H9 (cell line): ENCODE measurements at regions not wholly inside any gene's neighbourhood (a gene's known extent, or its start where the extent isn't known, plus 50 kb on each side); places are given as distances from the start of the nearest gene placed in this dataset.

Experiments
- DNase-seq: peaks from one replicate; pipeline ENCODE4 v3.0.0-alpha.2; 2017
- H2AFZ ChIP-seq: one replicate; pipeline ENCODE4 v1.6.1; 2013; ENCODE audit warnings: mild to moderate bottlenecking, low read length, control low read depth, moderate library complexity
- H2AK5ac ChIP-seq: 2 replicates; pipeline ENCODE4 v1.6.1; 2013; ENCODE audit warnings: low read length, control low read depth, mixed read lengths; ENCODE audit not compliant: insufficient read length
- H2BK120ac ChIP-seq: one replicate; pipeline ENCODE4 v1.6.1; 2013; ENCODE audit warnings: low read depth, mild to moderate bottlenecking, low read length, control low read depth, inconsistent platforms; ENCODE audit not compliant: poor library complexity, severe bottlenecking
- H2BK12ac ChIP-seq: 2 replicates; pipeline ENCODE4 v1.6.1; 2013; ENCODE audit warnings: low read length, control low read depth, mixed read lengths, low read depth; ENCODE audit not compliant: insufficient read length
- H2BK15ac ChIP-seq: 2 replicates; pipeline ENCODE4 v1.6.1; 2013; ENCODE audit warnings: low read depth, low read length, control low read depth
- H2BK20ac ChIP-seq: one replicate; pipeline ENCODE4 v1.6.1; 2013; ENCODE audit warnings: low read depth, mild to moderate bottlenecking, low read length, control low read depth, inconsistent platforms; ENCODE audit not compliant: poor library complexity, severe bottlenecking
- H2BK5ac ChIP-seq: 2 replicates; pipeline ENCODE4 v1.6.1; 2013; ENCODE audit warnings: low read length, control low read depth, mixed read lengths; ENCODE audit not compliant: insufficient read length
- H3K14ac ChIP-seq: 2 replicates; pipeline ENCODE4 v1.6.1; 2013; ENCODE audit warnings: low read length, control low read depth; ENCODE audit not compliant: insufficient read depth
- H3K18ac ChIP-seq: 2 replicates; pipeline ENCODE4 v1.6.1; 2013; ENCODE audit warnings: low read depth, mild to moderate bottlenecking, mixed read lengths, low read length, control low read depth; ENCODE audit not compliant: insufficient read length
- H3K23ac ChIP-seq: 2 replicates; pipeline ENCODE4 v1.6.1; 2013; ENCODE audit warnings: low read length, control low read depth, mixed read lengths, low read depth; ENCODE audit not compliant: insufficient read length
- H3K23me2 ChIP-seq: 2 replicates; pipeline ENCODE4 v1.6.1; 2013; ENCODE audit warnings: low read depth, mild to moderate bottlenecking, mixed read lengths, low read length, control low read depth; ENCODE audit not compliant: insufficient read length, poor library complexity, severe bottlenecking
- H3K27ac ChIP-seq: 2 replicates; pipeline ENCODE4 v1.5.1; 2013; ENCODE audit warnings: low read length, control low read depth, mixed read lengths, low read depth; ENCODE audit not compliant: insufficient read length
- H3K27me3 ChIP-seq: 2 replicates; pipeline ENCODE4 v1.6.1; 2013; ENCODE audit warnings: low read length, control low read depth, inconsistent platforms; ENCODE audit not compliant: insufficient read depth
- H3K4ac ChIP-seq: 2 replicates; pipeline ENCODE4 v1.6.1; 2013; ENCODE audit warnings: low read depth, mild to moderate bottlenecking, control low read depth, inconsistent platforms, low read length, moderate library complexity
- H3K4me1 ChIP-seq: 2 replicates; pipeline ENCODE4 v1.6.1; 2013; ENCODE audit warnings: low read length, control low read depth, inconsistent platforms; ENCODE audit not compliant: insufficient read depth
- H3K4me2 ChIP-seq: 2 replicates; pipeline ENCODE4 v1.6.1; 2013; ENCODE audit warnings: low read length, control low read depth, mixed read lengths; ENCODE audit not compliant: insufficient read length, insufficient read depth
- H3K56ac ChIP-seq: 2 replicates; pipeline ENCODE4 v1.6.1; 2013; ENCODE audit warnings: low read depth, mild to moderate bottlenecking, mixed read lengths, low read length, control low read depth; ENCODE audit not compliant: insufficient read length
- H3K79me1 ChIP-seq: 2 replicates; pipeline ENCODE4 v1.6.1; 2013; ENCODE audit warnings: low read depth, mild to moderate bottlenecking, moderate library complexity, low read length, control low read depth, inconsistent platforms; ENCODE audit not compliant: insufficient read depth, poor library complexity, severe bottlenecking
- H3K79me2 ChIP-seq: 2 replicates; pipeline ENCODE4 v1.6.1; 2013; ENCODE audit warnings: low read length, control low read depth, inconsistent platforms; ENCODE audit not compliant: insufficient read depth
- H3K9ac ChIP-seq: 2 replicates; pipeline ENCODE4 v1.6.1; 2013; ENCODE audit warnings: low read length, control low read depth, mixed read lengths; ENCODE audit not compliant: insufficient read length; ENCODE audit errors: extremely low read depth
- H3K9me3 ChIP-seq: one replicate; pipeline ENCODE4 v1.6.1; 2013; ENCODE audit warnings: low read depth, low read length, inconsistent platforms; ENCODE audit not compliant: control insufficient read depth
- H3T11ph ChIP-seq: one replicate; pipeline ENCODE4 v1.6.1; 2013; ENCODE audit warnings: mild to moderate bottlenecking, low read length, control low read depth, inconsistent platforms
- H4K20me1 ChIP-seq: one replicate; pipeline ENCODE4 v1.6.1; 2013; ENCODE audit not compliant: control insufficient read depth, insufficient read length, insufficient read depth
- H4K5ac ChIP-seq: 2 replicates; pipeline ENCODE4 v1.6.1; 2013; ENCODE audit warnings: low read depth, mild to moderate bottlenecking, mixed read lengths, low read length, control low read depth; ENCODE audit not compliant: insufficient read length
- H4K8ac ChIP-seq: replicated peaks from 2 replicates; pipeline ENCODE4 v1.6.1; 2013; ENCODE audit warnings: low read length, control low read depth, mixed read lengths, low read depth; ENCODE audit not compliant: insufficient read length
- H4K91ac ChIP-seq: 2 replicates; pipeline ENCODE4 v1.6.1; 2013; ENCODE audit warnings: low read depth, mild to moderate bottlenecking, moderate library complexity, mixed read lengths, low read length, control low read depth; ENCODE audit not compliant: insufficient read length
- H3K27ac Mint-ChIP-seq, 3 experiments: 2 replicates in 2 of 3; 3 replicates in 1 of 3; pipeline ENCODE4 v1.8.0; 2020 to 2021; ENCODE audit warnings: mixed read lengths in 3 of 3, mild to moderate bottlenecking in 1 of 3, moderate library complexity in 1 of 3
- H3K27me3 Mint-ChIP-seq: 2 replicates; pipeline ENCODE4 v1.8.0; 2021; ENCODE audit warnings: low read depth, mild to moderate bottlenecking, moderate library complexity, mixed read lengths
- H3K36me3 Mint-ChIP-seq, 3 experiments: 2 replicates in 2 of 3; 3 replicates in 1 of 3; pipeline ENCODE4 v1.8.0; 2020 to 2021; ENCODE audit warnings: low read depth in 3 of 3, mixed read lengths in 3 of 3; ENCODE audit not compliant: insufficient read depth in 1 of 3
- H3K4me1 Mint-ChIP-seq, 2 experiments: 2 replicates each; pipeline ENCODE4 v1.8.0; 2020; ENCODE audit warnings: mixed read lengths in 2 of 2
- H3K4me3 Mint-ChIP-seq, 2 experiments: 2 replicates in 1 of 2; 3 replicates in 1 of 2; pipeline ENCODE4 v1.8.0; 2020 to 2021; ENCODE audit warnings: mild to moderate bottlenecking in 2 of 2, mixed read lengths in 2 of 2, moderate library complexity in 1 of 2
- H3K9me3 Mint-ChIP-seq, 2 experiments: 2 replicates in 1 of 2; 3 replicates in 1 of 2; pipeline ENCODE4 v1.8.0; 2020; ENCODE audit warnings: mild to moderate bottlenecking in 2 of 2, mixed read lengths in 2 of 2, moderate library complexity in 1 of 2
- CTCF ChIP-seq: fragments of 200-600 bp; sonication (generic); conservative IDR thresholded peaks from 3 replicates; pipeline ENCODE4 v1.8.0; 2021; ENCODE audit warnings: antibody characterized with exemption, mild to moderate bottlenecking
- WGBS: extraction: QIAGEN DNeasy Blood & Tissue Kit; methylation state at CpG from one replicate; pipeline ENCODE4 v1.1.7; 2013; ENCODE audit warnings: missing lambda C conversion rate, low lambda C conversion rate, mixed read lengths; ENCODE audit not compliant: insufficient read length; ENCODE audit errors: extremely low coverage; 5-methylcytosine and 5-hydroxymethylcytosine counted together

DNA sequence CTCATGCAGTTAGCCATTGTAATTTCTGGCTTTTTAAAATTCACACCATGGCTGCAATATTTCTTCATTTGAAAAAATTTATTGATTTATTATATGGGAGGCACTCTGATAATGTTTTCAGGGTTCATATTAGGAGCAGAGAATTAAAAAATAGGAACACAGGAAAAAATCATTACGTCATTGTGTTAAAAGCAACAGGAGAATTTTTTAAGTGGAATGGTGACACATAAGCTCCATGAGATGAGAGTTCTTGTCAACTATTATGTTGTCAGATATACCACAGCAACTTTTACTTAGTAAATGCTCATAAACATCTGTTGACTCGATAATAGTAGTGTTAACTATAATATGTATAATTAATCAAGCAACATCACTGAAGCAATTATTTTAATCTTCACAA lies 400.1 kb downstream of the TDRD3 start:
- no peaks in the 10 kb centered on the region for H3K9me3 ChIP-seq
- no peaks in the 10 kb centered on the region for H3K79me1 ChIP-seq
- H2AK5ac ChIP-seq, result no peak overlapping the region
- no peak overlapping the region for H3K4me2 ChIP-seq
- H2BK15ac ChIP-seq, result no peak overlapping the region
- no peak overlapping the region for H2BK120ac ChIP-seq
- H2BK12ac ChIP-seq, result no peak overlapping the region
- H3K27me3 ChIP-seq, result no peaks in the 10 kb centered on the region
- no peak overlapping the region for H2AFZ ChIP-seq
- no peak overlapping the region for H4K8ac ChIP-seq
- no peaks in the 10 kb centered on the region for H3K79me2 ChIP-seq
- no peaks in the 10 kb centered on the region for H3K4me1 Mint-ChIP-seq
- H3K9me3 Mint-ChIP-seq, result no peaks in the 10 kb centered on the region; a peak in 2 of 5 replicates
- no peak for TF ChIP-seq CTCF
- no peak overlapping the region for H3K9ac ChIP-seq
- H4K5ac ChIP-seq, result no peak overlapping the region
- DNase-seq, result no peak
- H3K23ac ChIP-seq, result no peak overlapping the region
- no peak overlapping the region for H3K56ac ChIP-seq
- H3K4ac ChIP-seq, result no peak overlapping the region
- no peak overlapping the region for H3K27ac Mint-ChIP-seq
- no peaks in the 10 kb centered on the region for H4K20me1 ChIP-seq
- no peak overlapping the region for H2BK20ac ChIP-seq
- H3K14ac ChIP-seq, result no peak overlapping the region
- H3K36me3 Mint-ChIP-seq, result no peaks in the 10 kb centered on the region
- H3T11ph ChIP-seq, result no peak overlapping the region
- H3K4me3 Mint-ChIP-seq, result no peak overlapping the region
- no peak overlapping the region for H4K91ac ChIP-seq
- no peaks in the 10 kb centered on the region for H3K4me1 ChIP-seq
- no peaks in the 10 kb centered on the region for H3K27me3 Mint-ChIP-seq
- H3K23me2 ChIP-seq, result no peaks in the 10 kb centered on the region
- no CpG with 5 or more reads among the region's 2 CpGs for WGBS
- H3K27ac ChIP-seq, result no peak overlapping the region
- no peak overlapping the region for H3K18ac ChIP-seq
- H2BK5ac ChIP-seq, result no peak overlapping the region
